GM19025 (cell line): ENCODE measurements at regions not wholly inside any gene's neighbourhood (a gene's known extent, or its start where the extent isn't known, plus 50 kb on each side); places are given as distances from the start of the nearest gene placed in this dataset.
"Not testable (repeated sequence)": the region's sequence is repeated elsewhere in the genome, so short reads cannot be mapped to it uniquely, and the experiment has no call there.

Experiments used
- ATAC-seq: cut with Tn5 transposase; IDR thresholded peaks from one replicate; pipeline ENCODE4 v1.9.1; 2021; ENCODE audit warnings: mild to moderate bottlenecking, low read depth, moderate library complexity; ENCODE audit not compliant: unreplicated experiment

- ATAC-seq: no peak
Observed at GRCh38 chr6:149127212-149127611, 190.3 kb upstream of the TAB2 start.

- ATAC-seq: no peak
Observed at GRCh38 chr6:149128489-149129145, 188.9 kb upstream of the TAB2 start.

- ATAC-seq: peak; percentile 57
Observed at GRCh38 chr6:149129371-149130077, 188.0 kb upstream of the TAB2 start.

- no peak for ATAC-seq
Observed at GRCh38 chr6:149130090-149130489, 187.4 kb upstream of the TAB2 start.

GRCh38 chr6:149130508-149130907 lies 187.0 kb upstream of the TAB2 start:
- no peak for ATAC-seq

- ATAC-seq: no peak
Observed at GRCh38 chr6:149131891-149132290, 185.6 kb upstream of the TAB2 start.

- no peak for ATAC-seq
Observed at GRCh38 chr6:149132336-149132735, 185.2 kb upstream of the TAB2 start.

- ATAC-seq: no peak
Observed at GRCh38 chr6:149134511-149134933, 183.0 kb upstream of the TAB2 start.

GRCh38 chr6:149135809-149136208 lies 181.7 kb upstream of the TAB2 start:
- no peak for ATAC-seq

GRCh38 chr6:149136273-149136912 lies 181.1 kb upstream of the TAB2 start:
- ATAC-seq: no peak

- ATAC-seq: no peak
Observed at GRCh38 chr6:149136913-149137286, 180.6 kb upstream of the TAB2 start.

GRCh38 chr6:149137594-149137993 lies 179.9 kb upstream of the TAB2 start:
- no peak for ATAC-seq

- ATAC-seq: no peak
Observed at GRCh38 chr6:149138089-149138488, 179.4 kb upstream of the TAB2 start.

GRCh38 chr6:149138699-149139294 lies 178.7 kb upstream of the TAB2 start:
- no peak for ATAC-seq

GRCh38 chr6:149139782-149140136 lies 177.8 kb upstream of the TAB2 start:
- ATAC-seq: no peak

GRCh38 chr6:149140137-149140909 lies 177.2 kb upstream of the TAB2 start:
- ATAC-seq: peak; percentile 76

- peak; percentile 50 for ATAC-seq
Observed at GRCh38 chr6:149140910-149141290, 176.6 kb upstream of the TAB2 start.

- no peak for ATAC-seq
Observed at GRCh38 chr6:149142924-149143429, 174.5 kb upstream of the TAB2 start.

GRCh38 chr6:149145800-149146199 lies 171.7 kb upstream of the TAB2 start:
- ATAC-seq: not testable (repeated sequence)

- ATAC-seq: no peak
Observed at GRCh38 chr6:149147195-149147594, 170.3 kb upstream of the TAB2 start.
